ENCODE measurements at regions not wholly inside any gene's neighbourhood (a gene's known extent, or its start where the extent isn't known, plus 50 kb on each side); places are given as distances from the start of the nearest gene placed in this dataset.
A peak's percentile ranks its signal among the peaks of the same experiment; 100 is the strongest.

GRCh38 chr15:70257047-70257446, 159.3 kb upstream of the TLE3 start:
- no peaks in the 10 kb centered on the region for H3K9me3 ChIP-seq (ENCODE audit: control insufficient read depth in 2 of 3, insufficient read depth in 1 of 3, low read length in 3 of 3)
- no peak overlapping the region for H3K9ac ChIP-seq (ENCODE audit: low read length in 3 of 3)
- FAIRE-seq (no peak), DNase-seq (no peak)
- peaks cover 2% of the 10 kb centered on the region for H3K27me3 ChIP-seq (ENCODE audit: control insufficient read depth, insufficient read depth, low read length)
- intact Hi-C loops (cut with DNase I), result no loop called here
- no peaks in the 10 kb centered on the region for H3K36me3 ChIP-seq (ENCODE audit: control insufficient read depth in 2 of 3, insufficient read depth in 3 of 3, low read length in 3 of 3)
- H3K27ac ChIP-seq (ENCODE audit: low read depth in 2 of 2, low read length in 2 of 2), result no peak overlapping the region
- TF ChIP-seq CTCF (IDR thresholded peaks at IDR 0.05; ENCODE audit: borderline replicate concordance, extremely low read depth, insufficient read depth), result no peak
- H3K4me3 ChIP-seq (ENCODE audit: low read length in 3 of 3), result no peak overlapping the region
- peaks cover 0 to 10% (median 5%) of the 10 kb centered on the region in 3 donors for H3K4me1 ChIP-seq (ENCODE audit: control insufficient read depth in 2 of 3, insufficient read depth in 2 of 3, low read depth in 1 of 3, low read length in 3 of 3)

DNA sequence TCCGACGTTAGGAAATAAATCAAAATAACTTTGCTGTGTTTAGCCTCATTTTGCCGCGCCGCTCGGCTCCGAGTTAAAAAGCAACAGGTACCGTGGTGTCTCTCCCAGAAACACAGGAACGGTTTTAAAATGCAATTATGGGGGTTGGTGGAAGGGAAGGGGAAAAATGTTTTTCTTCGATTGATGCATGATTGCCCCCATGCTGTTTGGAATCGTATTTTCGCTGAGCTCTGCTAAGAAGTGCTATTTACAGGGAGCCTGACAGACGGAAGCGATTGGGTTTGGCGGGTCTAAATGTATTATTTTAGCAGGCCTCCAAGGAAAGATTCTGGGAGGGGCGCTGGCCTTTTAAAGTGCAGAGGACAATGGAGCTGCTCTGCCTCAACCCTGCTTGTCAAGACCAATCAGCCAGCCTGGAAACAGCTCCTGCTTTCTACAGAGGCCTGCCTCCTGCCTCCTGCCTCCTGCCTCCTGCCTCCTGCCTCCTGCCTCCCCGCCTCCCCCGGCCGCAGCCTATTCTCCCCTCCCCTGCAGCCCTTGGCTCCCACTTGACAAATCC, 156.7 kb upstream of the TLE3 start:
- H3K36me3 ChIP-seq (ENCODE audit: control insufficient read depth in 2 of 3, insufficient read depth in 3 of 3, low read length in 3 of 3), result no peaks in the 10 kb centered on the region
- H3K4me1 ChIP-seq (ENCODE audit: control insufficient read depth in 2 of 3, insufficient read depth in 2 of 3, low read depth in 1 of 3, low read length in 3 of 3), result peaks cover 0 to 17% (median 9%) of the 10 kb centered on the region in 3 donors
- no peak overlapping the region for H3K27ac ChIP-seq (ENCODE audit: low read depth in 2 of 2, low read length in 2 of 2)
- intact Hi-C loops (cut with DNase I), result no loop called here
- peaks cover 2% of the 10 kb centered on the region for H3K27me3 ChIP-seq (ENCODE audit: control insufficient read depth, insufficient read depth, low read length)
- H3K9ac ChIP-seq (ENCODE audit: low read length in 3 of 3), result no peak overlapping the region
- no peak for FAIRE-seq
- TF ChIP-seq CTCF (IDR thresholded peaks at IDR 0.05; ENCODE audit: borderline replicate concordance, extremely low read depth, insufficient read depth), result no peak
- no peaks in the 10 kb centered on the region for H3K9me3 ChIP-seq (ENCODE audit: control insufficient read depth in 2 of 3, insufficient read depth in 1 of 3, low read length in 3 of 3)
- H3K4me3 ChIP-seq (ENCODE audit: low read length in 3 of 3), result no peak overlapping the region
- DNase-seq, result peak in 3 of 5 donors; percentile 43 to 56 (median 48)

- no peaks in the 10 kb centered on the region for H3K9me3 ChIP-seq (ENCODE audit: control insufficient read depth in 2 of 3, insufficient read depth in 1 of 3, low read length in 3 of 3)
- peaks cover 2% of the 10 kb centered on the region for H3K27me3 ChIP-seq (ENCODE audit: control insufficient read depth, insufficient read depth, low read length)
- H3K4me3 ChIP-seq (ENCODE audit: low read length in 3 of 3), result no peak overlapping the region
- H3K9ac ChIP-seq (ENCODE audit: low read length in 3 of 3), result no peak overlapping the region
- DNase-seq, result no peak
- no peak for TF ChIP-seq CTCF (IDR thresholded peaks at IDR 0.05; ENCODE audit: borderline replicate concordance, extremely low read depth, insufficient read depth)
- intact Hi-C loops (cut with DNase I), result no loop called here
- no peaks in the 10 kb centered on the region for H3K36me3 ChIP-seq (ENCODE audit: control insufficient read depth in 2 of 3, insufficient read depth in 3 of 3, low read length in 3 of 3)
- H3K27ac ChIP-seq (ENCODE audit: low read depth in 2 of 2, low read length in 2 of 2), result no peak overlapping the region
- peaks cover 0 to 12% (median 4%) of the 10 kb centered on the region in 3 donors for H3K4me1 ChIP-seq (ENCODE audit: control insufficient read depth in 2 of 3, insufficient read depth in 2 of 3, low read depth in 1 of 3, low read length in 3 of 3)
- FAIRE-seq, result no peak
These were observed 155.9 kb upstream of the TLE3 start for GRCh38 chr15:70253461-70254156.
